ENCODE measurements at regions not wholly inside any gene's neighbourhood (a gene's known extent, or its start where the extent isn't known, plus 50 kb on each side); places are given as distances from the start of the nearest gene placed in this dataset.

DNA sequence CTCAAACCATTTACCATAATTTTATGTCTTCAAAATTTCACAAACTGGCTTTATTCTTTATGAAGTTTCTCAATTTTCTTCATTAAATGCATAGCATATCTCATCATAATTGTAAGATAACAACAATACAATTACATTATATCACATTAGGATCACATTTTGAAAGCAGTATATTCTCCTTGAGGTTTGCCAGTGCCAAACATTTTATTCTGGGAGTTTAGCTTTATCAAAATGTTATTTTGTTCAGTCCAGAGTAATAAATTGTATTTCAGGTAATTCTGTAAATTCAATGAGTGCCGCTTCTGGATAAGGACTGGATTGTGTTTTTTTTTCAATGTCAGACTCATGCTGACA, 234.6 kb upstream of the MIR17HG start:
- DNase-seq (ENCODE audit: extremely low read depth, low read depth) = no peak
- TF ChIP-seq, protein P1, sequence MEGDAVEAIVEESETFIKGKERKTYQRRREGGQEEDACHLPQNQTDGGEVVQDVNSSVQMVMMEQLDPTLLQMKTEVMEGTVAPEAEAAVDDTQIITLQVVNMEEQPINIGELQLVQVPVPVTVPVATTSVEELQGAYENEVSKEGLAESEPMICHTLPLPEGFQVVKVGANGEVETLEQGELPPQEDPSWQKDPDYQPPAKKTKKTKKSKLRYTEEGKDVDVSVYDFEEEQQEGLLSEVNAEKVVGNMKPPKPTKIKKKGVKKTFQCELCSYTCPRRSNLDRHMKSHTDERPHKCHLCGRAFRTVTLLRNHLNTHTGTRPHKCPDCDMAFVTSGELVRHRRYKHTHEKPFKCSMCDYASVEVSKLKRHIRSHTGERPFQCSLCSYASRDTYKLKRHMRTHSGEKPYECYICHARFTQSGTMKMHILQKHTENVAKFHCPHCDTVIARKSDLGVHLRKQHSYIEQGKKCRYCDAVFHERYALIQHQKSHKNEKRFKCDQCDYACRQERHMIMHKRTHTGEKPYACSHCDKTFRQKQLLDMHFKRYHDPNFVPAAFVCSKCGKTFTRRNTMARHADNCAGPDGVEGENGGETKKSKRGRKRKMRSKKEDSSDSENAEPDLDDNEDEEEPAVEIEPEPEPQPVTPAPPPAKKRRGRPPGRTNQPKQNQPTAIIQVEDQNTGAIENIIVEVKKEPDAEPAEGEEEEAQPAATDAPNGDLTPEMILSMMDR (IDR thresholded peaks at IDR 0.05; ENCODE audit: low read depth, low read length) = no peak

DNA sequence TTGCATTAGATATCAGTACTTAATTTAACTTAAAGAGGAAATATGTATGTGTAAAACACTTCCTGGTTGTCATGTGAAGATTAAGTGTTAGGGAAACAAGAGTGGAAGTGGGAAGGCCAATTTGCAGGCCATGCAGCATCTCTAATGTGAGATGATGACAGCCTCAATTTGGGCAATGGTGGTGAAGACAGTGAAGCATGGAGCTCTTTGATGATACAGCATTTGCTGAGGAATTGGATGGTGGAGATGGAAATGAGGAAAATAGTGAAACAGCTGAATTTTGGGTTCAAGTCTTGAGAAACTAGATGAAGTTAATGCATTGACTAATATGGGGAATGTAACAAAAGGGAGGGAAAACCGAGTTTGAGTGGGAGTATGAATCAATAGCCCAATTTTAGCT, 231.7 kb upstream of the MIR17HG start:
- TF ChIP-seq, protein P1 (IDR thresholded peaks at IDR 0.05; ENCODE audit: low read depth, low read length) = no peak
- no peak for DNase-seq (ENCODE audit: extremely low read depth, low read depth)

DNA sequence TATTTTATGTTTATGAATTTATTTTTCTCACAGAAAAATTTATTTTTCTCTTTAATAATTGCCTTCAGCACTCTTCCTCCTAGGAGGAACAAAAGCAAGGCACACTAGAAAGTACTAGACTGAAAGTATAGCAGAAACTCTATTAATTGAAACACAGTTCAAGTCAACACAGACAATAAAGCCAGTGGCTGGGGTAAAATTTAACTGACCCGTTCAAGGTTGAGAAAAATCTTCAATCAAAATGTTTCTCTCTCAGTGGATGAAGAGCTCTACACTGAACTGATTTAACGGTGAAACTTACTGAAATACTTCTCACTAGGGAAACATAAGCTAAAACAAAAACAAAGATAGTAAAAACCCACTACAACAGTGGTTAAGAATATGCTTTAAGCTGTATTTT, 230.1 kb upstream of the MIR17HG start:
- TF ChIP-seq, protein P1 (IDR thresholded peaks at IDR 0.05; ENCODE audit: low read depth, low read length) = no peak
- no peak for DNase-seq (ENCODE audit: extremely low read depth, low read depth)

DNA sequence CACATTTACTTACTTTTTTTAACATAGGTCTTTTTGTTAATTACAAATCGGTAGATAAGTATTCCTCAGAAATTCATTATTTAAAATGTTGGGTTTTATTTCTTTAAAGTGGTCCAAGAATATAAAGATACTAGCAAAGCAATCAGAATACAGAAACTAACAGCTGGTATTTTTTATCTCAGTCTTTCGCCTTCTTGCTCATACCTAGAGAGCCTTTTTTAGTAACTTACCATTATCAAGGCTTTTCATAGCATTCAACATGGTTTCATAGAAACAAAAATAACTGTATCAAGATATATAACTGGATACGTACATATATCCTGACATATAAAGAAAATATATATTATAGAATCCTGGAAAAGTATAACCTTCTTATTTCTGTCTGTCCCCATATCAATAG, 227.8 kb upstream of the MIR17HG start:
- TF ChIP-seq, protein P1 (IDR thresholded peaks at IDR 0.05; ENCODE audit: low read depth, low read length) = no peak
- DNase-seq (ENCODE audit: extremely low read depth, low read depth) = no peak

DNA sequence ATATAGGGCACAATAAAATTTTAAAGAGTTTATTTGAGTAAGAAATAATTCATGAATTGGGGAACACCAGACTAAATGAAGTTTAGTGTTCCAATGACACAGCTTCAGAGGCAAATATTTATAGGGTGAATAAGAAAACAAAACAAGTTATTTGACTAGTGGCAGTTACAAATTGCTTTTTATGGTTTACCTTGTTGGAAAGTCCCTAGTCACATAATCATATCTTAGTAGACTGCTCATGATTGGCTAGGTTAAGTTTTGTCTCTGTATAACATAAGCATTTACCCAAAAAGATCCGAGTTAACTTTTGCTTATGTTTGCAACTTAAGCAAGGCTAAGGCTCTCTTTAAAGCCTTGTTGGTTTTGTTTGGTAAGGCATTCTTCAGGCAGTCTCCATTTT, 224.7 kb upstream of the MIR17HG start:
- DNase-seq (ENCODE audit: extremely low read depth, low read depth) = no peak
- TF ChIP-seq, protein P1 (IDR thresholded peaks at IDR 0.05; ENCODE audit: low read depth, low read length) = no peak

DNA sequence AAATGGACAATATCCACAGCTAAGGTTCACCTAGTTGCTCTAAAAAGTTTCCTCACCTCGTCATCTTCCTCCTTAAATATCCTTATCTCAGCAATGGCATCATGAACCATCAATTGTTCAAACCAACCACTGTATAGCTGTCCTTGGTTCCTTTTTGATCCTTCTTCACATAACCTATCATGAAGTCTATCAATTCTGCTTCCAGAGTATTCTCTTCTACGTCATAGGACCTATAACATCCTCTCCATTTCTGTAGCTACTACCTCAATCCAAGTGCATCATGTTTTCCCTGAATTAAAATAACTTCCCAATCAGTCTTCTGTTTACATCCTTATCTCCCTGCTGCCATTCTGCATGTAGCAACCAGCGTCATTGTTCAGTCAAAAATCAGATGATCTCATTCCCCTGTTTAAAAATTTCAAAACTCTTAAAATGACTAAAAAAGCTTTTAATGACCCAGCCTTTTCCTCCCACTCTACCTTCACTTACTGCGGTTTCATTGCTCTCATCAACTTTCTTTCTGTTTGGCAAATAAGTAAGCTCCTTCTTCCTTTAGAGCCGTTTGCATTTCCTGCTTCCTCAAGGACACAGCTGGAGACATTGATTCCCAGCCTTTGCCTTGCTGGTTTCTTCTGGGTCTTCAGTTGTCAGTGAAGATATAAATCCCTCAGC, 223.9 kb upstream of the MIR17HG start:
- no peak for DNase-seq (ENCODE audit: extremely low read depth, low read depth)
- TF ChIP-seq, protein P1 (IDR thresholded peaks at IDR 0.05; ENCODE audit: low read depth, low read length) = no peak

DNA sequence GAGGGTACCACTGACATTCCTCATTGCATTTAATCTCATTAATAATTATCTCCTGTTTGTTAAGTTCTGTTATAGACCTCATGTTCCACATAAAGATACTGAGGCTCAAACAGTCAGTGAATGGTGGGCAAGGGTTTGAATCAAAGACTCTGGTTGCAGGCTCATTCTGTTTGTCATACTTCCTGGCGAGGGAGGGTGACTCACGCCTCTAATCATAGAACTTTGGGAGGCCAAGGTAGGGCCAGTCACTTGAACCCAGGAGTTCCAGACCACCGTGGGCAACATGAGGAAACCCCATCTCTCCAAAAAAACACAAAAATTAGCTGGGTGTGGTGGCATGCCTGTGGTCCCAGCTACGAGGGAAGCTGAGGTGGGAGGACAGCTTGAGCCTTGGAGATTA, 220.7 kb upstream of the MIR17HG start:
- TF ChIP-seq, protein P1 (IDR thresholded peaks at IDR 0.05; ENCODE audit: low read depth, low read length) = no peak
- no peak for DNase-seq (ENCODE audit: extremely low read depth, low read depth)

All from AG09319 (cell line).